Tibial nerve (tissue), 3 donors: ENCODE measurements at regions not wholly inside any gene's neighbourhood (a gene's known extent, or its start where the extent isn't known, plus 50 kb on each side); places are given as distances from the start of the nearest gene placed in this dataset.

ENCODE experiments used
- POLR2A ChIP-seq, 2 donors: fragments of 450-650 bp; IDR thresholded peaks; one replicate each; pipeline ENCODE4 v1.6.1; 2017; ENCODE audit warnings: antibody characterized with exemption in 2 of 2, mild to moderate bottlenecking in 2 of 2, moderate library complexity in 2 of 2
- TF ChIP-seq, protein P1 (sequence below), 5 experiments: fragments of 200-600 bp in 3 of 5; fragments of 450-650 bp in 2 of 5; sonication (generic) in 3 of 5; IDR thresholded peaks; one replicate each; pipeline ENCODE4 v1.5.1; 2016 to 2019; ENCODE audit warnings: antibody characterized with exemption in 5 of 5, mild to moderate bottlenecking in 3 of 5, moderate library complexity in 2 of 5

DNA sequence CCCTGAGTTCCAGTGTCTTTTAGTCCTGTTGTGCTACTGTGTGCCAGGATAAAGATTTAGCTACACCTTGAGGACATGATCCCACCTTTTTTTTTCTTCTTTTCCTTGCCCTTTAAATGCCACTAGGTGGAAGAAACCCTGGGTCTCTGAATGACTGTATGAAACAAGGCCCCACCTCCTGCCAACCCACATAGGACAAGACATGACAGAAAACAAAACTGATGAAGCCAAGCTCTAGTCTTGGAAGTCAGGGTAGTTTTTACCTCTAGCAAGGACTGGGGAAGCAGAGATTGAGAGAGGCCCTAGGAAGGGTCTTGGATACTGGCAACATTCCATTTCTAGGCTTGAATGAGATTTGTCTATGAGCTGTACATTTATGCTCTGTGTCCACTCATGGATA lies 410.7 kb downstream of the MIAT start:
- TF ChIP-seq, protein P1, sequence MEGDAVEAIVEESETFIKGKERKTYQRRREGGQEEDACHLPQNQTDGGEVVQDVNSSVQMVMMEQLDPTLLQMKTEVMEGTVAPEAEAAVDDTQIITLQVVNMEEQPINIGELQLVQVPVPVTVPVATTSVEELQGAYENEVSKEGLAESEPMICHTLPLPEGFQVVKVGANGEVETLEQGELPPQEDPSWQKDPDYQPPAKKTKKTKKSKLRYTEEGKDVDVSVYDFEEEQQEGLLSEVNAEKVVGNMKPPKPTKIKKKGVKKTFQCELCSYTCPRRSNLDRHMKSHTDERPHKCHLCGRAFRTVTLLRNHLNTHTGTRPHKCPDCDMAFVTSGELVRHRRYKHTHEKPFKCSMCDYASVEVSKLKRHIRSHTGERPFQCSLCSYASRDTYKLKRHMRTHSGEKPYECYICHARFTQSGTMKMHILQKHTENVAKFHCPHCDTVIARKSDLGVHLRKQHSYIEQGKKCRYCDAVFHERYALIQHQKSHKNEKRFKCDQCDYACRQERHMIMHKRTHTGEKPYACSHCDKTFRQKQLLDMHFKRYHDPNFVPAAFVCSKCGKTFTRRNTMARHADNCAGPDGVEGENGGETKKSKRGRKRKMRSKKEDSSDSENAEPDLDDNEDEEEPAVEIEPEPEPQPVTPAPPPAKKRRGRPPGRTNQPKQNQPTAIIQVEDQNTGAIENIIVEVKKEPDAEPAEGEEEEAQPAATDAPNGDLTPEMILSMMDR (IDR thresholded peaks at IDR 0.05), result no peak
- no peak for TF ChIP-seq POLR2A (IDR thresholded peaks at IDR 0.05)
